ENCODE measurements at regions not wholly inside any gene's neighbourhood (a gene's known extent, or its start where the extent isn't known, plus 50 kb on each side); places are given as distances from the start of the nearest gene placed in this dataset.

DNA sequence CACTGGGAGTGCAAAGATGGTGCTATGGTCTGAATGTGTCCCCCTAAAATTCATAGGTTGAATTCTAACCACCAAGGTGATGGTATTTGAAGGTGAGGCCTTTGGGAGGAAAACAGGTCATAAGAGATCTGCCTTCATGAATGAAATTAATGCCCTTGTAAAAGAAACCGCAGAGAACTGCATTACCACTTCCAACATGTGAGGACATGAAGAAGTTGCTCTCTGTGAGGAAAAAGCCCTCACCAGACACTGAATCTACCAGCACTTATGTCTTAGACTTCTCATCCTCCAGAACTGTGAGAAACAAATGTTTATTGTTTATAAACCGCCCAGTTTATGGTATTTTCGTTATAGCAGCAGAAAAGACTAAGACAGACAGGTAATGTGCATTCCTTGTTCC lies 224.7 kb upstream of the C1orf87 start:
- Histone ChIP-seq H3K9me3 (peaks cover 0 to 12% of the 10 kb centered on the region in 2 donors), H3K27ac (no peak overlapping the region), H3K36me3 (no peaks in the 10 kb centered on the region), H3K4me3 (no peak overlapping the region), H3K27me3 (no peaks in the 10 kb centered on the region), H3K4me1 (no peaks in the 10 kb centered on the region)
- intact Hi-C loops (cut with DNase I), result no loop called here
- DNase-seq (no peak), ATAC-seq (no peak)
- TF ChIP-seq, protein P1, sequence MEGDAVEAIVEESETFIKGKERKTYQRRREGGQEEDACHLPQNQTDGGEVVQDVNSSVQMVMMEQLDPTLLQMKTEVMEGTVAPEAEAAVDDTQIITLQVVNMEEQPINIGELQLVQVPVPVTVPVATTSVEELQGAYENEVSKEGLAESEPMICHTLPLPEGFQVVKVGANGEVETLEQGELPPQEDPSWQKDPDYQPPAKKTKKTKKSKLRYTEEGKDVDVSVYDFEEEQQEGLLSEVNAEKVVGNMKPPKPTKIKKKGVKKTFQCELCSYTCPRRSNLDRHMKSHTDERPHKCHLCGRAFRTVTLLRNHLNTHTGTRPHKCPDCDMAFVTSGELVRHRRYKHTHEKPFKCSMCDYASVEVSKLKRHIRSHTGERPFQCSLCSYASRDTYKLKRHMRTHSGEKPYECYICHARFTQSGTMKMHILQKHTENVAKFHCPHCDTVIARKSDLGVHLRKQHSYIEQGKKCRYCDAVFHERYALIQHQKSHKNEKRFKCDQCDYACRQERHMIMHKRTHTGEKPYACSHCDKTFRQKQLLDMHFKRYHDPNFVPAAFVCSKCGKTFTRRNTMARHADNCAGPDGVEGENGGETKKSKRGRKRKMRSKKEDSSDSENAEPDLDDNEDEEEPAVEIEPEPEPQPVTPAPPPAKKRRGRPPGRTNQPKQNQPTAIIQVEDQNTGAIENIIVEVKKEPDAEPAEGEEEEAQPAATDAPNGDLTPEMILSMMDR (IDR thresholded peaks at IDR 0.05), result no peak

DNA sequence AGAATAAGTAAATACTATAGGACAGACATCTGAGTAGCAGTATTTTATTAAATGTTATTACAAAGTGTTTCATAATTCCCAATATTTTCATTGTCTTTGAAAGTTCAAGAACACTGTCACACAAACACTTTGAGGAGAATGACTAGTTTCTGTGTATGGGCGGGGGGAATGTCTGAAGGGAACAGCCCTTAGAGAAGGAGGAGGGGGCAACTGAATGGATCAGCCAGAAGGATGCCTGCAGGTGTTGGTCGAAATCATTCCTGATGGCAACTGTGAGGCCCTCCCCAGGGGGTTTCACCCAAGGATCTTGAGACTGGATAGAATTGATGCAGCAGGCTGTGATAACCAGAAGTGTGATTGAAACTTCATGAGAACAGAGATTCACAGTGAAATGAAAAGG lies 223.2 kb upstream of the C1orf87 start:
- no peak for ATAC-seq
- intact Hi-C loops (cut with DNase I), result no loop called here
- TF ChIP-seq, protein P1 (IDR thresholded peaks at IDR 0.05), result no peak

DNA sequence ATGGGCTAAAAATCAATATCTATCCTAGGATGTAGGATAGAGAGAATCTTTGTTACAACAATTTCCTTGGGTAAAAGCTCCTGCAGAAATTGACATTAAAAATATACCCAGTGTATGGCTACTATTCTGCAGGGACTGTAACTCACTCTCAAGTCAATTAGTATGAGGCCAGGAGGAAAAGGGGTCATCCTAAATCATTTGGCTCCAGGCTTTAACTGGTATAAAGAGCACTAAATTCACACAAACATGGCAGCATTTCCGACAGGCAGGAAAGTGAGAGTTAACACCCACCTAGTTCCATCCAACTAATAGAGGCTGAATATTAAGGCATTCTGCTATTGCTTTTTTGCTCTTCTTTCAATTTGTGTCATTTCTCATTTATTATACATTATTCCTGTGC lies 218.6 kb upstream of the C1orf87 start:
- ATAC-seq, result no peak

More for the DNA sequence above, 223.2 kb upstream of the C1orf87 start:
- DNase-seq, result no peak
- Histone ChIP-seq H3K27ac (no peak overlapping the region), H3K4me3 (no peak overlapping the region), H3K36me3 (no peaks in the 10 kb centered on the region), H3K27me3 (no peaks in the 10 kb centered on the region), H3K9me3 (peaks cover 0 to under 1% of the 10 kb centered on the region in 2 donors), H3K4me1 (no peaks in the 10 kb centered on the region)

DNA sequence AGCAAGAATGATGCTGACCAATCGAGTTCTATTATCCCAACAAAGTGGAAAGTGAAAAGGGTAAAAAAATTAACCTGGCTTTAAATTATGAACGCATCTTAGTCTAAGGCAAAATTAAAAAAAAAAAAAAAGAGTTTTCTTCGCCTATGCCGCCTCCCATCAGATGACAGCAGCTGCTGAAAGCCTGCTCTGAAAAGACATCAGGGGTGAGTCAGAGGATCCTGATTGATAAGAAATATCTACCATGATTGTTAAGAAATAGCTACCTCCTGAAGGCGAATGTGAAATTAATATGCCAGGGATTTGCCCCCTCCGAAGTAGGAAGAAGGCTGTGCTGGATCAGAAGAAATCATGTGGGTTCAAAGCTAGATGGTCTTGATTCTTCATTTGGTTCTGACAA lies 216.8 kb upstream of the C1orf87 start:
- intact Hi-C loops (cut with DNase I), result no loop called here

More for the DNA sequence above, 218.6 kb upstream of the C1orf87 start:
- Histone ChIP-seq H3K9me3 (no peaks in the 10 kb centered on the region), H3K27me3 (no peaks in the 10 kb centered on the region), H3K27ac (no peak overlapping the region), H3K36me3 (no peaks in the 10 kb centered on the region), H3K4me1 (no peaks in the 10 kb centered on the region), H3K4me3 (no peak overlapping the region)
- TF ChIP-seq, protein P1 (IDR thresholded peaks at IDR 0.05), result no peak
- intact Hi-C loops (cut with DNase I), result no loop called here
- no peak for DNase-seq

DNA sequence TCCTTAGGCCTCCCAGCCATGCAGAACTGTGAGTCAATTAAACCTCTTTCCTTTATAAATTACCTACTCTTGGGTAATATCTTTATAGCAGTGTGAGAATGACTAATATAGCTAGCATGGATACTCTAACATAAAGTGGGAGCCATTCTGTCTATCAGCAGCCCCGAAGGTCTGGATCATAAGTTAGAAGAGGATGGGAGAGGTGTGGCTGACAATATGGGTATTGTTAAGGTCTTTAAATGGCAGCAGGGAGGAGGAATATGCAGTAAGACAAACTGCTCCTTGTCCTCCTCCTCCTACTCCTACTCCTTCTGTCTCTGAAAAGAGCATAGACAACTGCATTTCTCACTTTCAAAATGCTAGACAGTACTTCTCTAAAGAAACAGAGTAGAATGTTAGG lies 214.0 kb upstream of the C1orf87 start:
- Histone ChIP-seq H3K4me1 (no peaks in the 10 kb centered on the region), H3K9me3 (no peaks in the 10 kb centered on the region), H3K36me3 (no peaks in the 10 kb centered on the region), H3K4me3 (no peak overlapping the region), H3K27me3 (no peaks in the 10 kb centered on the region), H3K27ac (no peak overlapping the region)
- DNase-seq (no peak), ATAC-seq (no peak)
- intact Hi-C loops (cut with DNase I), result no loop called here
- TF ChIP-seq, protein P1 (IDR thresholded peaks at IDR 0.05), result no peak

More for the DNA sequence above, 216.8 kb upstream of the C1orf87 start:
- H3K27ac ChIP-seq, result no peak overlapping the region
- H3K9me3 ChIP-seq, result no peaks in the 10 kb centered on the region
- no peaks in the 10 kb centered on the region for H3K4me1 ChIP-seq
- no peak overlapping the region for H3K4me3 ChIP-seq
- TF ChIP-seq, protein P1 (IDR thresholded peaks at IDR 0.05), result no peak
- H3K27me3 ChIP-seq, result no peaks in the 10 kb centered on the region
- ATAC-seq, result no peak
- DNase-seq, result no peak
- no peaks in the 10 kb centered on the region for H3K36me3 ChIP-seq

Data from left lung (tissue), 4 donors.